HFF-Myc (cell line): ENCODE measurements at regions not wholly inside any gene's neighbourhood (a gene's known extent, or its start where the extent isn't known, plus 50 kb on each side); places are given as distances from the start of the nearest gene placed in this dataset.

Source experiments
- DNase-seq: peaks from one replicate; pipeline ENCODE4 v3.0.0-alpha.2; 2011; ENCODE audit warnings: low read depth; ENCODE audit errors: extremely low read depth
- H3K4me3 ChIP-seq: replicated peaks from 2 replicates; pipeline ENCODE4 v1.5.1; 2011; ENCODE audit warnings: low read depth, mild to moderate bottlenecking, control low read depth, low read length
- CTCF ChIP-seq: IDR thresholded peaks from 2 replicates; pipeline ENCODE4 v1.5.1; 2012; ENCODE audit warnings: mild to moderate bottlenecking, low read depth, low read length, control low read depth; ENCODE audit errors: missing control alignments

GRCh38 chr1:188706742-188707141 is 1770.9 kb downstream of the BRINP3 start:
- H3K4me3 ChIP-seq = no peak overlapping the region
- no peak for TF ChIP-seq CTCF
- no peak for DNase-seq

- TF ChIP-seq CTCF = no peak
- no peak overlapping the region for H3K4me3 ChIP-seq
- no peak for DNase-seq
These were observed 1768.7 kb downstream of the BRINP3 start for GRCh38 chr1:188708795-188709535.

- no peak overlapping the region for H3K4me3 ChIP-seq
- DNase-seq = no peak
- no peak for TF ChIP-seq CTCF
These were observed 1762.1 kb downstream of the BRINP3 start for GRCh38 chr1:188715566-188715965.

- TF ChIP-seq CTCF = no peak
- H3K4me3 ChIP-seq = no peak overlapping the region
- DNase-seq = no peak
These were observed 1757.9 kb downstream of the BRINP3 start for GRCh38 chr1:188719735-188720134.

- no peak for DNase-seq
- no peak for TF ChIP-seq CTCF
- H3K4me3 ChIP-seq = no peak overlapping the region
These were observed 1754.2 kb downstream of the BRINP3 start for GRCh38 chr1:188723332-188724020.

GRCh38 chr1:188729039-188729438 is 1748.6 kb downstream of the BRINP3 start:
- no peak for DNase-seq
- no peak overlapping the region for H3K4me3 ChIP-seq
- no peak for TF ChIP-seq CTCF
